Fibroblast of mammary gland (primary cell): ENCODE measurements at regions not wholly inside any gene's neighbourhood (a gene's known extent, or its start where the extent isn't known, plus 50 kb on each side); places are given as distances from the start of the nearest gene placed in this dataset.

Experiments
- DNase-seq: peaks from one replicate; pipeline ENCODE4 v3.0.0-alpha.2; 2010; ENCODE audit warnings: low read depth
- H3K4me3 ChIP-seq: 2 replicates; pipeline ENCODE4 v1.5.1; 2011; ENCODE audit warnings: low read depth, mild to moderate bottlenecking, low read length, moderate library complexity; ENCODE audit not compliant: control insufficient read depth
- CTCF ChIP-seq: conservative IDR thresholded peaks from 2 replicates; pipeline ENCODE4 v1.5.1; 2011; ENCODE audit warnings: low read depth, low read length, inconsistent platforms; ENCODE audit not compliant: control insufficient read depth, insufficient read depth

- DNase-seq = no peak
- no peak for TF ChIP-seq CTCF
- H3K4me3 ChIP-seq = no peak overlapping the region
Observed at GRCh38 chr12:56851462-56851861, 82.7 kb downstream of the SDR9C7 start.

- no peak overlapping the region for H3K4me3 ChIP-seq
- TF ChIP-seq CTCF = no peak
- DNase-seq = peak; percentile 7
Observed at GRCh38 chr12:56840922-56841321, 77.8 kb downstream of the HSD17B6 start.

- peak; percentile 37 for TF ChIP-seq CTCF
- H3K4me3 ChIP-seq = no peak overlapping the region
- DNase-seq = peak; percentile 21
Observed at GRCh38 chr12:56839915-56840325, 76.8 kb downstream of the HSD17B6 start.

- DNase-seq = no peak
- TF ChIP-seq CTCF = no peak
- no peak overlapping the region for H3K4me3 ChIP-seq
Observed at GRCh38 chr12:56839489-56839848, 76.3 kb downstream of the HSD17B6 start.

GRCh38 chr12:56838621-56839488, 75.7 kb downstream of the HSD17B6 start:
- no peak for DNase-seq
- TF ChIP-seq CTCF = no peak
- H3K4me3 ChIP-seq = no peak overlapping the region
